Spleen (tissue), 11 donors: ENCODE measurements at regions not wholly inside any gene's neighbourhood (a gene's known extent, or its start where the extent isn't known, plus 50 kb on each side); places are given as distances from the start of the nearest gene placed in this dataset.
A peak's percentile ranks its signal among the peaks of the same experiment; 100 is the strongest.

Experiments used
- DNase-seq: peaks from one replicate; pipeline ENCODE4 v3.0.0-alpha.2; 2020
- H3K27ac ChIP-seq, 8 donors: fragments of 200-600 bp; sonication (generic) in 7 of 8; 1 replicate in 4 of 8; 2 replicates in 4 of 8; pipeline versions ENCODE4 v1.5.0 to v1.8.0; 2016 to 2021; ENCODE audit warnings: inconsistent platforms in 4 of 8, mild to moderate bottlenecking in 4 of 8, moderate library complexity in 1 of 8
- H3K27me3 ChIP-seq, 7 donors: fragments of 200-600 bp; sonication (generic) in 6 of 7; replicated peaks in 1 of 7; 1 replicate in 4 of 7; 2 replicates in 3 of 7; pipeline versions ENCODE4 v1.5.0 to v1.8.0; 2016 to 2021; ENCODE audit warnings: inconsistent platforms in 3 of 7, mild to moderate bottlenecking in 1 of 7
- H3K36me3 ChIP-seq, 6 donors: fragments of 200-600 bp; sonication (generic) in 5 of 6; 1 replicate in 4 of 6; 2 replicates in 2 of 6; pipeline versions ENCODE4 v1.5.0 to v1.8.0; 2016 to 2021; ENCODE audit warnings: inconsistent platforms in 2 of 6
- H3K4me1 ChIP-seq, 6 donors: fragments of 200-600 bp; sonication (generic) in 5 of 6; 1 replicate in 3 of 6; 2 replicates in 3 of 6; pipeline versions ENCODE4 v1.5.0 to v1.8.0; 2016 to 2021; ENCODE audit warnings: inconsistent platforms in 3 of 6
- H3K4me3 ChIP-seq, 8 donors: fragments of 200-600 bp; sonication (generic) in 7 of 8; 1 replicate in 4 of 8; 2 replicates in 4 of 8; pipeline versions ENCODE4 v1.5.0 to v1.8.0; 2016 to 2021; ENCODE audit warnings: inconsistent platforms in 4 of 8, mild to moderate bottlenecking in 4 of 8, moderate library complexity in 2 of 8
- H3K9me3 ChIP-seq, 8 donors: fragments of 200-600 bp; sonication (generic) in 7 of 8; 1 replicate in 4 of 8; 2 replicates in 4 of 8; pipeline versions ENCODE4 v1.5.0 to v1.8.0; 2016 to 2021; ENCODE audit warnings: inconsistent platforms in 4 of 8
- CTCF ChIP-seq, 11 experiments: fragments of 200-600 bp in 7 of 11; fragments of 450-650 bp in 4 of 11; sonication (generic) in 4 of 11; IDR thresholded peaks in 8 of 11; conservative IDR thresholded peaks in 3 of 11; 1 replicate in 7 of 11; 2 replicates in 4 of 11; pipeline versions ENCODE4 v1.4.0 to v1.8.0; 2016 to 2021; ENCODE audit warnings: antibody characterized with exemption in 11 of 11, inconsistent platforms in 4 of 11, mild to moderate bottlenecking in 1 of 11
- POLR2A ChIP-seq, 3 donors: fragments of 450-650 bp; IDR thresholded peaks; one replicate each; pipeline ENCODE4 v1.5.1; 2017; ENCODE audit warnings: antibody characterized with exemption in 3 of 3, mild to moderate bottlenecking in 1 of 3
- POLR2AphosphoS5 ChIP-seq, 3 donors: sonication (generic); formaldehyde crosslinking; IDR thresholded peaks; one replicate each; pipeline ENCODE4 v1.5.1; 2017; ENCODE audit warnings: antibody characterized with exemption in 3 of 3
- WGBS, 5 donors: extraction: QIAGEN DNeasy Blood & Tissue Kit in 3 of 5; methylation state at CpG; one replicate each; pipeline versions ENCODE4 v1.1.5 to v1.1.7; 2013 to 2018; 5-methylcytosine and 5-hydroxymethylcytosine counted together
- intact Hi-C: fragments of 100-400 bp; cut with DNase I; formaldehyde crosslinking; loops from one replicate; pipeline ENCODE4 v1.15.0; 2023; ENCODE audit warnings: low total_unique reads
- donor health status: healthy with polysubstance abuse.
- donor health status: DM: no; HTN: no; CAD: no; lungs with moderate emphysema.
- donor health status: DM: no; HTN: no; CAD: no.
- donor health status: Bipolar disorder and iron deficiency.
- donor health status: healthy.
- donor health status: DM: no; HTN: no; CAD: no.
- donor health status: DM: yes; HTN: yes; CAD: no.

- Histone ChIP-seq H3K36me3 (no peaks in the 10 kb centered on the region), H3K4me3 (no peak overlapping the region), H3K9me3 (no peaks in the 10 kb centered on the region), H3K4me1 (peaks cover 0 to 17% (median 8%) of the 10 kb centered on the region in 6 donors), H3K27me3 (peaks cover 0 to 42% (median 0%) of the 10 kb centered on the region in 7 donors), H3K27ac (no peak overlapping the region)
- DNase-seq, result no peak
- TF ChIP-seq CTCF (IDR thresholded peaks at IDR 0.05 in 8 of 11, conservative IDR thresholded peaks at IDR 0.05 in 3 of 11) (no peak), POLR2AphosphoS5 (IDR thresholded peaks at IDR 0.05) (no peak), POLR2A (IDR thresholded peaks at IDR 0.05) (no peak)
- 76 to 94% (median 88%) methylated on average over 4 of the region's 4 CpGs for WGBS, 5 donors
- intact Hi-C loops, result no loop called here
Measured at GRCh38 chr17:73824321-73824720, 180.1 kb upstream of the SDK2 start.

- Histone ChIP-seq H3K27me3 (peaks cover 0 to 27% (median 0%) of the 10 kb centered on the region in 7 donors), H3K27ac (peak overlapping the region in 1 of 8 donors; percentile 44), H3K36me3 (no peaks in the 10 kb centered on the region), H3K9me3 (no peaks in the 10 kb centered on the region), H3K4me3 (no peak overlapping the region), H3K4me1 (peaks cover 0 to 14% (median 8%) of the 10 kb centered on the region in 6 donors)
- intact Hi-C loops, result no loop called here
- TF ChIP-seq POLR2A (IDR thresholded peaks at IDR 0.05) (no peak), CTCF (IDR thresholded peaks at IDR 0.05 in 8 of 11, conservative IDR thresholded peaks at IDR 0.05 in 3 of 11) (no peak), POLR2AphosphoS5 (IDR thresholded peaks at IDR 0.05) (no peak)
- DNase-seq, result no peak
- 80 to 96% (median 85%) methylated on average over 4 to 9 of the region's 9 CpGs for WGBS, 5 donors
Measured at GRCh38 chr17:73826181-73826871, 182.1 kb upstream of the SDK2 start.

- WGBS, 5 donors, result 71 to 94% (median 82%) methylated on average over 2 of the region's 2 CpGs
- peaks cover 0 to 21% (median 0%) of the 10 kb centered on the region in 7 donors for H3K27me3 ChIP-seq
- peak overlapping the region in 2 of 8 donors; percentile 44 to 47 for H3K27ac ChIP-seq
- intact Hi-C loops, result no loop called here
- H3K9me3 ChIP-seq, result no peaks in the 10 kb centered on the region
- no peak overlapping the region for H3K4me3 ChIP-seq
- no peaks in the 10 kb centered on the region for H3K36me3 ChIP-seq
- peaks cover 0 to 14% (median 8%) of the 10 kb centered on the region in 6 donors for H3K4me1 ChIP-seq
- no peak for DNase-seq
- no peak for TF ChIP-seq CTCF (IDR thresholded peaks at IDR 0.05 in 8 of 11, conservative IDR thresholded peaks at IDR 0.05 in 3 of 11)
- TF ChIP-seq POLR2AphosphoS5 (IDR thresholded peaks at IDR 0.05), result no peak
- TF ChIP-seq POLR2A (IDR thresholded peaks at IDR 0.05), result no peak
Measured at GRCh38 chr17:73826872-73827228, 182.6 kb upstream of the SDK2 start.

GRCh38 chr17:73827627-73828291 is 183.5 kb upstream of the SDK2 start:
- intact Hi-C loops, result no loop called here
- Histone ChIP-seq H3K36me3 (no peaks in the 10 kb centered on the region), H3K27me3 (peaks cover 0 to 20% (median 0%) of the 10 kb centered on the region in 7 donors), H3K4me3 (no peak overlapping the region), H3K27ac (peak overlapping the region in 7 of 8 donors; percentile 20 to 62 (median 41)), H3K4me1 (peaks cover 0 to 14% (median 8%) of the 10 kb centered on the region in 6 donors), H3K9me3 (no peaks in the 10 kb centered on the region)
- TF ChIP-seq CTCF (IDR thresholded peaks at IDR 0.05 in 8 of 11, conservative IDR thresholded peaks at IDR 0.05 in 3 of 11) (no peak), POLR2AphosphoS5 (IDR thresholded peaks at IDR 0.05) (no peak), POLR2A (IDR thresholded peaks at IDR 0.05) (no peak)
- peak; percentile 13 for DNase-seq
- WGBS, 5 donors, result 53 to 57% (median 56%) methylated on average over 19 of the region's 19 CpGs
